SK-N-SH (cell line): ENCODE measurements at regions not wholly inside any gene's neighbourhood (a gene's known extent, or its start where the extent isn't known, plus 50 kb on each side); places are given as distances from the start of the nearest gene placed in this dataset.

Source experiments
- CTCF ChIA-PET: fragments of 300-600, 350-600 bp; formaldehyde crosslinking; extraction: SDS; loops from one replicate; lab custom pipeline; 2021; lab: Yijun Ruan, JAX
- POLR2A ChIA-PET: fragments of 350-600 bp; sonication (Branson Sonifier 250); formaldehyde crosslinking; extraction: SDS; loops from one replicate; lab custom pipeline; 2020; ENCODE audit warnings: antibody characterized with exemption, inconsistent platforms; lab: Yijun Ruan, JAX
- DNase-seq: peaks from one replicate; pipeline ENCODE4 v3.0.0; 2012
- H2AFZ ChIP-seq: fragments of 200-600 bp; sonication (generic); 2 replicates; pipeline ENCODE4 v1.8.1; 2016; ENCODE audit warnings: antibody characterized with exemption, mild to moderate bottlenecking, low read depth
- H3F3A ChIP-seq: fragments of 200-600 bp; sonication (generic); replicated peaks from 2 replicates; pipeline ENCODE3; 2016; ENCODE audit warnings: antibody characterized with exemption, mild to moderate bottlenecking; ENCODE audit not compliant: insufficient read depth
- H3K27ac ChIP-seq, 2 experiments: fragments of 200-500 bp in 1 of 2; fragments of 200-600 bp in 1 of 2; sonication (Bioruptor generic) in 1 of 2; sonication (generic), shearing (Covaris generic) in 1 of 2; 2 replicates each; pipeline versions ENCODE4 v1.5.1 to v1.6.1; 2014 to 2016; ENCODE audit warnings: low read depth in 2 of 2, inconsistent platforms in 1 of 2, low read length in 1 of 2, mild to moderate bottlenecking in 1 of 2, mixed read lengths in 1 of 2
- H3K27me3 ChIP-seq: fragments of 200-600 bp; sonication (generic), shearing (Covaris generic); 2 replicates; pipeline ENCODE4 v1.6.1; 2016; ENCODE audit warnings: mixed run types; ENCODE audit not compliant: insufficient read depth
- H3K36me3 ChIP-seq, 2 experiments: fragments of 200-500 bp in 1 of 2; fragments of 200-600 bp in 1 of 2; sonication (Bioruptor generic) in 1 of 2; sonication (generic) in 1 of 2; replicated peaks in 1 of 2; 2 replicates each; pipeline versions ENCODE3 to v1.5.1; 2014 to 2016; ENCODE audit warnings: low read length in 1 of 2, mild to moderate bottlenecking in 1 of 2; ENCODE audit not compliant: insufficient read depth in 2 of 2, control insufficient read depth in 1 of 2
- H3K4me1 ChIP-seq, 2 experiments: fragments of 200-500 bp in 1 of 2; fragments of 200-600 bp in 1 of 2; sonication (Bioruptor generic) in 1 of 2; sonication (generic), shearing (Covaris generic) in 1 of 2; 2 replicates each; pipeline versions ENCODE4 v1.5.1 to v1.6.1; 2014 to 2016; ENCODE audit warnings: low read depth in 1 of 2, low read length in 1 of 2, mixed run types in 1 of 2; ENCODE audit not compliant: insufficient read depth in 2 of 2, control insufficient read depth in 1 of 2
- H3K4me2 ChIP-seq: fragments of 200-600 bp; sonication (generic), shearing (Covaris generic); 2 replicates; pipeline ENCODE4 v1.6.1; 2017; ENCODE audit warnings: mixed run types
- H3K4me3 ChIP-seq, 2 experiments: fragments of 200-500 bp in 1 of 2; fragments of 200-600 bp in 1 of 2; sonication (Bioruptor generic) in 1 of 2; sonication (generic), shearing (Covaris generic) in 1 of 2; 2 replicates each; pipeline versions ENCODE4 v1.5.1 to v1.8.1; 2014 to 2016; ENCODE audit warnings: low read depth in 2 of 2, inconsistent platforms in 1 of 2, low read length in 1 of 2, mild to moderate bottlenecking in 1 of 2, mixed read lengths in 1 of 2, moderate library complexity in 1 of 2
- H3K79me2 ChIP-seq: fragments of 200-600 bp; sonication (generic); 2 replicates; pipeline ENCODE4 v1.8.1; 2017; ENCODE audit warnings: mild to moderate bottlenecking; ENCODE audit not compliant: insufficient read depth
- H3K9ac ChIP-seq: fragments of 200-600 bp; sonication (generic); 2 replicates; pipeline ENCODE4 v1.6.1; 2017; ENCODE audit warnings: mixed run types
- H3K9me2 ChIP-seq: fragments of 200-600 bp; sonication (generic); 2 replicates; pipeline ENCODE4 v1.6.1; 2017; ENCODE audit warnings: mixed run types
- H3K9me3 ChIP-seq: fragments of 200-600 bp; sonication (generic); 2 replicates; pipeline ENCODE4 v1.6.1; 2017; ENCODE audit warnings: mixed run types, mild to moderate bottlenecking, moderate library complexity
- H4K20me1 ChIP-seq: fragments of 200-600 bp; sonication (generic); 2 replicates; pipeline ENCODE4 v1.6.1; 2017; ENCODE audit warnings: mild to moderate bottlenecking, mixed run types; ENCODE audit not compliant: insufficient read depth
- EZH2phosphoT487 ChIP-seq: fragments of 200-600 bp; sonication (generic); IDR thresholded peaks from 2 replicates; pipeline ENCODE4 v1.6.1; 2017; ENCODE audit warnings: low read depth, mixed run types, mild to moderate bottlenecking, antibody characterized with exemption, moderate library complexity, borderline replicate concordance
- FOXM1 ChIP-seq: IDR thresholded peaks from 2 replicates; pipeline ENCODE4 v1.4.0; 2012; ENCODE audit warnings: low read depth, mild to moderate bottlenecking
- JUND ChIP-seq: IDR thresholded peaks from 2 replicates; pipeline ENCODE4 v1.4.0; 2012
- MAX ChIP-seq: IDR thresholded peaks from 2 replicates; pipeline ENCODE4 v1.4.0; 2012; ENCODE audit warnings: low read depth
- MEF2A ChIP-seq: IDR thresholded peaks from 2 replicates; pipeline ENCODE4 v1.4.0; 2012; ENCODE audit warnings: low read depth, borderline replicate concordance
- MXI1 ChIP-seq: IDR thresholded peaks from 2 replicates; pipeline ENCODE4 v1.6.1; 2012; ENCODE audit warnings: mild to moderate bottlenecking, low read depth, low read length, improper control_type of control experiment
- NRF1 ChIP-seq: IDR thresholded peaks from 2 replicates; pipeline ENCODE4 v1.6.1; 2012; ENCODE audit warnings: low read depth, mild to moderate bottlenecking, low read length
- PBX3 ChIP-seq: IDR thresholded peaks from 2 replicates; pipeline ENCODE4; 2012
- POLR2AphosphoS5 ChIP-seq: IDR thresholded peaks from 2 replicates; pipeline ENCODE4 v1.6.1; 2012; ENCODE audit warnings: low read depth, low read length
- RAD21 ChIP-seq: IDR thresholded peaks from 2 replicates; pipeline ENCODE4 v1.6.1; 2012; ENCODE audit warnings: mild to moderate bottlenecking, low read length
- RCOR1 ChIP-seq: fragments of 150-350 bp; IDR thresholded peaks from 2 replicates; pipeline ENCODE4 v1.6.1; 2017; ENCODE audit warnings: antibody characterized with exemption, low read length
- SIN3A ChIP-seq: IDR thresholded peaks from 2 replicates; pipeline ENCODE4 v1.6.1; 2012; ENCODE audit warnings: low read depth, mild to moderate bottlenecking, low read length, moderate library complexity, borderline replicate concordance
- TAF1 ChIP-seq: IDR thresholded peaks from 2 replicates; pipeline ENCODE4 v1.6.1; 2012; ENCODE audit warnings: low read depth, mild to moderate bottlenecking, low read length, moderate library complexity, borderline replicate concordance
- TCF12 ChIP-seq: IDR thresholded peaks from 2 replicates; pipeline ENCODE4 v1.4.0; 2012
- TEAD4 ChIP-seq: IDR thresholded peaks from 2 replicates; pipeline ENCODE4 v1.4.0; 2012; ENCODE audit warnings: mild to moderate bottlenecking, borderline replicate concordance; ENCODE audit not compliant: insufficient read depth
- YY1 ChIP-seq: IDR thresholded peaks from 2 replicates; pipeline ENCODE4 v1.4.0; 2012; ENCODE audit warnings: low read depth, mild to moderate bottlenecking
- ZBTB33 ChIP-seq: IDR thresholded peaks from 2 replicates; pipeline ENCODE4 v1.4.0; 2012; ENCODE audit warnings: low read depth, borderline replicate concordance
- WGBS: methylation state at CpG from one replicate; pipeline ENCODE4 v1.1.6; 2017; ENCODE audit warnings: low lambda C conversion rate; 5-methylcytosine and 5-hydroxymethylcytosine counted together

DNA sequence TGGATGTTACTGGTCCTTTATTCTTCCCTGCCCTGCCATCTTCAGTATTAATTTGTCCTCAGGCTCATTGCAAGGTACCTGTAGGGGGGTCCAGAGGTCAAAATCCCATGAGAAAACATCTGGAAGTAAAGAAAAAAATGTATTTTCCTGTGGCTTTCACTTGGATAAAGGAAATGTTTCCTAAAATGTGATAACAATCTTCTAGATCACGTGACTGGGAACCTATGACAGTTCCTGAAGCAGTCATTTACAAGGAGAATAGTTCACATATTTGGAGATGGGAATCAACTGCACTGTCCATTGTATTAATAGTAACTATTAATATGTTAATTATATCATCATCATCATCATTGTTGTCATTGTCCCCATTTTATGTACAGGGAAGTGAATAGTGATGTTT, 915.1 kb upstream of the EEF2KMT start (continued):
- TF ChIP-seq SIN3A = no peak
- TF ChIP-seq TCF12 = no peak
- no peak for TF ChIP-seq MXI1
- no peak for TF ChIP-seq POLR2AphosphoS5
- TF ChIP-seq NRF1 = no peak
- TF ChIP-seq MEF2A = no peak
- TF ChIP-seq RAD21 = no peak
- TF ChIP-seq RCOR1 = no peak
- TF ChIP-seq JUND = no peak
- TF ChIP-seq, all 33 proteins: peak for 0

DNA sequence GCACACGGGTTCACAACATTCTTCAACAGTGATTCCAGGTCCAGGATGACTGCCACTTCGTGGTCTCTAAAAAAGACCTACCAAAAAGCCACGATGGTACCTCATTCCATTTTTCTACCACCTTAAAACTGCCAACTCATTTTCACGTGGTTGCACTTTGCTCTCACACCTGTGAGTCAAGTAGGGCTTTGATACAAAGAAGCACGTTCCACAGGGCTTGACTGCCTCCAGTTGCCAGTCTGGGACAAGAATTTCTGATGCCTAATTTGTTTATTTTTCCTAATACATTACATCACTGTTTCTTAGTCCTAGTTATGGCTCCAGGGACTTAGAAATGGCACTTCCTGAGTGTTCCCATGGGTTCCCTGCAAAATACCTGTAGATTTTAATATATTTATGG, 911.6 kb upstream of the EEF2KMT start:
- H2AFZ ChIP-seq = no peak overlapping the region
- DNase-seq = no peak
- ChIA-PET CTCF (interaction anchor here (1.0 kb wide), 1 partner anchor 15 kb away, joined by 3 read pairs; no protein-coding TSS in a partner anchor), POLR2A (no interaction called here)
- H3K9me2 ChIP-seq = no peaks in the 10 kb centered on the region
- no peak overlapping the region for H3K9ac ChIP-seq
- no peaks in the 10 kb centered on the region for H3K9me3 ChIP-seq
- TF ChIP-seq EZH2phosphoT487 (no peak), MAX (no peak), YY1 (no peak), FOXM1 (no peak), RAD21 (no peak), MXI1 (no peak), PBX3 (no peak), SIN3A (no peak), ZBTB33 (no peak), TAF1 (no peak), TEAD4 (no peak)
- no peaks in the 10 kb centered on the region for H3K27me3 ChIP-seq
- H3K4me3 ChIP-seq = no peak overlapping the region
- H4K20me1 ChIP-seq = no peaks in the 10 kb centered on the region
- H3K27ac ChIP-seq = no peak overlapping the region
- peaks cover 0 to 6% of the 10 kb centered on the region in 2 experiments; a peak in 1 of 4 replicates for H3K4me1 ChIP-seq
- no peak overlapping the region for H3K4me2 ChIP-seq
- no peaks in the 10 kb centered on the region for H3K79me2 ChIP-seq
- no peaks in the 10 kb centered on the region for H3K36me3 ChIP-seq
- WGBS = 14% methylated on average over 5 of the region's 5 CpGs
- H3F3A ChIP-seq = no peaks in the 10 kb centered on the region
